ENCODE measurements at regions not wholly inside any gene's neighbourhood (a gene's known extent, or its start where the extent isn't known, plus 50 kb on each side); places are given as distances from the start of the nearest gene placed in this dataset.
"Not testable (repeated sequence)": the region's sequence is repeated elsewhere in the genome, so short reads cannot be mapped to it uniquely, and the experiment has no call there.

- no peak for DNase-seq (ENCODE audit: low read depth)
- no peak overlapping the region for H3K4me3 ChIP-seq (ENCODE audit: low read length)
- no peak for TF ChIP-seq CTCF (IDR thresholded peaks at IDR 0.05; ENCODE audit: insufficient read depth, low read depth, low read length, missing control alignments)
Observed at GRCh38 chrX:80572636-80573035, 152.4 kb downstream of the TENT5D start.

- no peak for TF ChIP-seq CTCF (IDR thresholded peaks at IDR 0.05; ENCODE audit: insufficient read depth, low read depth, low read length, missing control alignments)
- no peak overlapping the region for H3K4me3 ChIP-seq (ENCODE audit: low read length)
- DNase-seq (ENCODE audit: low read depth): no peak
Observed at GRCh38 chrX:80573275-80573674, 153.0 kb downstream of the TENT5D start.

GRCh38 chrX:80574486-80575086 lies 154.3 kb downstream of the TENT5D start:
- not testable (repeated sequence) for DNase-seq (ENCODE audit: low read depth); H3K4me3 ChIP-seq (ENCODE audit: low read length)

- DNase-seq (ENCODE audit: low read depth): no peak
- no peak for TF ChIP-seq CTCF (IDR thresholded peaks at IDR 0.05; ENCODE audit: insufficient read depth, low read depth, low read length, missing control alignments)
- H3K4me3 ChIP-seq (ENCODE audit: low read length): no peak overlapping the region
Observed at GRCh38 chrX:80576267-80576666, 156.0 kb downstream of the TENT5D start.

- no peak for TF ChIP-seq CTCF (IDR thresholded peaks at IDR 0.05; ENCODE audit: insufficient read depth, low read depth, low read length, missing control alignments)
- DNase-seq (ENCODE audit: low read depth): no peak
- H3K4me3 ChIP-seq (ENCODE audit: low read length): no peak overlapping the region
Observed at GRCh38 chrX:80576806-80577533, 156.7 kb downstream of the TENT5D start.

- no peak overlapping the region for H3K4me3 ChIP-seq (ENCODE audit: low read length)
- TF ChIP-seq CTCF (IDR thresholded peaks at IDR 0.05; ENCODE audit: insufficient read depth, low read depth, low read length, missing control alignments): peak; percentile 57
- DNase-seq (ENCODE audit: low read depth): peak; percentile 32
Observed at GRCh38 chrX:80578517-80579105, 158.4 kb downstream of the TENT5D start.

GRCh38 chrX:80590992-80591391 lies 170.7 kb downstream of the TENT5D start:
- DNase-seq (ENCODE audit: low read depth); H3K4me3 ChIP-seq (ENCODE audit: low read length): not testable (repeated sequence)
